Left cardiac atrium (tissue), 4 donors: ENCODE measurements at regions not wholly inside any gene's neighbourhood (a gene's known extent, or its start where the extent isn't known, plus 50 kb on each side); places are given as distances from the start of the nearest gene placed in this dataset.

ENCODE experiments used
- ATAC-seq, 2 donors: fragments of 200-7000 bp; cut with Tn5 transposase; one replicate each; pipeline ENCODE4 v1.9.1; 2020; ENCODE audit warnings: mild to moderate bottlenecking in 2 of 2, moderate library complexity in 2 of 2
- DNase-seq: peaks from one replicate; pipeline ENCODE4 v3.0.0-alpha.2; 2020
- intact Hi-C, 2 donors: fragments of 100-400 bp; cut with DNase I; formaldehyde crosslinking; loops; one replicate each; pipeline versions ENCODE4 v1.14.1 to v1.15.1; 2022 to 2023
- donor health status: DM: no; HTN: yes; CAD: no.
- donor health status: DM: no; HTN: yes; CAD: no; lungs with severe emphysema.
- donor health status: DM: yes; HTN: yes; CAD: no.
- donor health status: Dilated cardiomyopathy.

DNA sequence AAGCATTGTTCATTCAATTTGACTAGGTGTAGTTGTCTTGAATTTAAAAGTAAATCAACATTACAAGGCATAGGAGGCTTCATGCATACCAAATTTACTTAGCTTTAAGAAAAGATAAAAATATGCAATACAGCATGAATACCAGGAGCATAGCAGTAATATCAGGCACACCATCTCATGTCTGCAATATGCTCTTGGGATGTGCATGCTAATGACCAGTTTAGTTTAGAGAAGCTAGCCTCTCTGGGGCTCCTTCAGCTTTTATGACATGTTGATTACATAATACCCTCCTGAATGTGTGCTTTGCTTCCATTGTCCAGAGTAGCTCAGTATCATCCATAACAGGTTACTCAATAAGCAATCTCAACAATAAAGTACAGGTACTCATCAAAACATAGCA lies 497.2 kb downstream of the FLRT2 start:
- no peak for ATAC-seq
- intact Hi-C loops, result no loop called here
- no peak for DNase-seq

DNA sequence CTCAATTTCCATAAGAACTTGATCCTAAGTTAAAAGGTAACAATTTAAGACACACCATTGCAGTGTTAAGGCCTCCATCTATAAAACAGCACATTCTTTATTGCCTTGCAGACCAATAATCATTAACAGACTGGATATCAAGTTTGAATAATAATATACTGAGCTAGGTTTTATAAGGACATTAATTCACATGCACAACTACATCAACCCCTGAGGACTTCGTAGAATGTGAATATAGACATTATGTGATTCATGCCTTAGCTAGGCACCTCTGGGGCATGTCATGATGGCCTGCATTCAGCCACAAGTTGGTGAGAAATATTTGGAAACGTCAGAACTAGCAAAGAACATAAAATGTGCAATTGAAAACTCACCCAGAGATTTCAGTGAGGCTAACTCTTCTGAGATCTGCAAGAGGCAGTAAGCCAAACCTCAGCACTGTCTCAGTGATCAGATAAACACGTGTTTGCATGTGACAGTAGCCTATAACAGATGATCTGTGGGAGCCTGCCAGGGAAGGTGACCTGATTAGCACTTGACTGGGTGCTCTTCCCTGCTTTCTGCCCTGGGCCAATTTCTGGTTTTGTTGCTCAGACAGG lies 492.2 kb downstream of the FLRT2 start:
- no peak for ATAC-seq
- DNase-seq, result no peak
- intact Hi-C loops, result no loop called here

DNA sequence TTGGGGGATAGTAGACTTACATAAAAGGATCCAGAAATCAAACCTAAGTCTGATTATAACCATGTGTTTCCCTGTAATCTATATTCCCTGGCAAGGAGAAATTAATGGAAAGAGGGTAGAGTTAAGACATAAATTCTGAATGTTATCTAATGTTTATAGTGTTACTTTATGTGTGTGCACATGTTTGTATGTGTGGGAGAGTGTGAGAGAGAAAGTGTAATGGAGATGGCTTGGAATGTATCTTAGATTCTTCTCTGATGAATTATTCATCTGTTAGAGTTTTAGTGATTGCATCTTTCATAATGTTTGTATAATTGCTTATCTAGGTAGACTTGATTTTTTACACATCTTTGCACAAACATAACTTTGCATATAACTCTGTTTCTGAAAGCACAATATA lies 490.9 kb downstream of the FLRT2 start:
- intact Hi-C loops, result no loop called here
- DNase-seq, result no peak
- no peak for ATAC-seq

DNA sequence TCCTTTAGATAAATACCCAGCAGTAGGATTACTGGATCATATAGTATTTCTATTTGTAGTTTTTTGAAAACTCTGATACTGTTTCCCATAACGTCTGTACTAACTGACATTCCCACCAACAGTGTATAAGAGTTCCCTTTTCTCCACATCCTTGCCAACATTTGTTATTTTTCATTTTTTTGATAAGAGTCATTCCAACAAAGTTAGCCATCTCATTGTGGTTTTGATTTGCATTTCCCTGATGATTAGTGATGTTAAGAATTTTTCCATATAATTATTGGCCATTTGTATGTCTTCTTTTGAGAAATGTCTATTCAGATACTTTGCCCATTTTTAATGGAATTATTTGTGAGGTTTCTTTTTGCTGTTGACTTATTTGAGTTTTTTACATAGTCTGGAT lies 486.0 kb downstream of the FLRT2 start:
- intact Hi-C loops, result no loop called here
- DNase-seq (no peak), ATAC-seq (no peak)

DNA sequence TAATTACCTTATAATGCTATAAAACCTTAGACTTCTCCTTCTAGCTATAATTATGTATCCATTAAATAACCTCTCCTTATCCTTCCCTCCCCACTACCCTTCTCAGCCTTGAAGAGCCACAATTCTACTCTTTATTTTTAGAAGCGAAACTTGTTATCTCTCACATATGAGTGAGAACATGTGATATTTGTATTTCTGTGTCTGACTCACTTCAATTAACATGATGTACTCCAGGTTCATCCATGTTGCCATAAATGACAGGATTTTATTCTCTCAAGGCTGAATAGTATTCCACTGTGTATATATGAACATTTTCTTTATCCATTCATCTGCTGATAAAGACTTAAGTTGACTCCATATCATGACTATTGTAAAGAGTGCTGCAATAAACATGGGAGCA lies 485.6 kb downstream of the FLRT2 start:
- ATAC-seq, result no peak
- intact Hi-C loops, result no loop called here

DNA sequence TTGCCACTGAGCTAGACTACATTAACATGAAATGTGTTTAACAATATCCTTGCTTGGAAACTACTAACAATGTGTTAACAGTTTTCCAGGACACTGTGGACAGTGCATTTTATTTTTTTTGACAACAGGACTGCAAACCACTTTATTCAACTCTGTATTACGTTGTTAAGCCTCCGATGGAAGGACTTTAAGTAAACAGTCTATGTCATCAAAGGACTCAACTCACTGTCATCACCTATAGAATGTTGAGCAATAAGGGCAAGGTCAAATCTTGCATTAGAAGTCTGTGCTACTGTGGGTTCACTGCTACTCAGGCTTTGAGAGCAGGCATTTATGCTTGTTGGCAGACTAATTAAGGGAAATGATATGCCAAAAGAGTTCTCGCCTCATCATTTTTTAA lies 483.7 kb downstream of the FLRT2 start:
- ATAC-seq (no peak), DNase-seq (no peak)
- intact Hi-C loops, result no loop called here

More for the DNA sequence above, 485.6 kb downstream of the FLRT2 start:
- DNase-seq, result no peak

DNA sequence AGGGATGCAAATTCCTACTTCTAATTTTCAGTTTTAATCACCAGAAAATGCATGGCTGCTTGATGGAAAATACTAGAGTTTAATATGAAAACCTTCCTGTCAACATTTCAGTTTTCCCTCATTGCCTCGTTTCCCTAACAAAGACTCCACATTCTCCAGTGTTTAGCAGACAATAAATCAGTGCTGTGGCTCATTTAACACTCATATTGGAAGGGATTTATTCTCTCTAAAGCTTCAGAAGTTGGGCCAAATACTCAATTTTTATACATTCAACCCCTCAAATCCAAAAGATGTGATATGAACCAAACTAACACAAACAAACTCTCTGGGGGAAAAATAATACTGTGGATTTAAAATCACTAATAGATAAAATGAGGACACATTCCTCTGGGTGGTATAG lies 482.5 kb downstream of the FLRT2 start:
- ATAC-seq, result no peak
- no peak for DNase-seq
- intact Hi-C loops, result no loop called here

DNA sequence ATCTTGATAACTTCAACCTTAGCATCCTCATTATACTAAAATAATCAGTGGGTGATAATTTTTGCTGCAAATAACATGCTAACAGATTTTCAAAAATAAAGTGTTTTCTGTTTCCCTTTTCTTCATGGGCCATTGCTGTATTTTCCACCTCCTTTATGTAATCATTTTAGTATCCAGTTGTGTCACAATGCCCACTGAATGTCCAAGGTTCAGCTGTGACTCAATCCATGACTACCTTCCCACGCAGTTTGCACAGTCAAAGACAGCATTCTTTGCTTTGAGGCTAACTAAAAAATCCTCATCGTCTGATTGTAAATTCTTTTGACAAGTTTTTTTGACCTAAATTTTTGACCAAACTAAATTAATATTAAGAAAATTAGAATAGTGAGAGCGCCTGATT lies 474.1 kb downstream of the FLRT2 start:
- intact Hi-C loops, result no loop called here
- no peak for DNase-seq
- no peak for ATAC-seq

DNA sequence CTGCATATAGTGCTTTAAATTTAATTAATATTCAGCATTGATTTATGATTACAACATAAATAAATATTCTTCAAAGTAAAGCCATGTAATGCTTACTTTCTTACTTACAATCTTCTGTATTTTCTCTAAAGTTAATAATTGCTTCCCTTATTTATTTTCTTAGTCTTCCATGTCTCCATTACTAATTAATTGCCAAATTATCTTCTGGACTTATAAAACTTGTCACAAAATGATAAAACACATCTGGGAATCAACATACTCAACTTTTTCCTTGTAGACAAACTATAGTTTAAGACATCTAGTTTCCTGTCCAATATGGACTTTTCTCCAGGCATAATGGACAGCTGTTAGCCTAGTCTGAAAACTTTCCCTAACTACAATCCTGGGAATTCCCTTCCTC lies 466.6 kb downstream of the FLRT2 start:
- intact Hi-C loops, result no loop called here
- no peak for ATAC-seq
- no peak for DNase-seq

DNA sequence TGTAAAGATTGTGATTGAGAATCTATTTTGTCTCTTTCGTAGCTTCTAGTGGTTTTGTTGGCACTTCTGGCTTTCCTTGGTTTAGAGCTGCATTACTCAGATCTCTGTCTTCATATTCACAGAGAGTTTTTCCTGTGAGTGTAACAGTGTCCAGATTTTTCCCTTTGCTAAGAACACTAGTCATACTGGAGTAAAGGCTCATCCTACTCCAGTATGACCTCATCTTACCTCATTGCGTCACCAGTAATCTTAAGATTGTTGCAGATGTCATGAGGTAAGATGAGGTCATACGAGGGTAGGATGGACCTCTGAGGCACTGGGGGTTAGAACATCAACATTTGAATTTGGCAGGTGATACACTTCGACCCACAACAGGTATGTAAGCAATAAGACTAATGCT lies 461.2 kb downstream of the FLRT2 start:
- DNase-seq, result no peak
- no peak for ATAC-seq
- intact Hi-C loops, result no loop called here

DNA sequence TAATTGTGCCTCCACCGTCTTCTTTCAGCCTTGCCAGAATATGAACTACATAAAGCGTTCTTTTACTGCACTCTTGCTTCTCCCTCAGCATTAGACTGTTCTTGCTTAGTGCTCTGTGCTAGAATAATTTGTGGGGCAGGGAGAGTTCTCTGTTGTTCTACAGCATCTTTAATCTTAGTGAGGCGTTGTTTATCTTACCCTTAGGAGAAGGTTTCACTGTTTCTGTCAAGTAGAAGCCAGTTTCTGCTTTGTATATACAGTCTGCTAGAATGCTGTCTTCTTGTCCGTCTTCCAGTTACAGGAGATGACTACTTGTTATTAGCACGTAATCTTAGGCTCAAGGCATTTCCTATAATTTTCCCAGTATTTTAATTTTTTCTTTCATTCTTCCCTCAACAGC lies 458.0 kb downstream of the FLRT2 start:
- intact Hi-C loops, result no loop called here
- ATAC-seq (no peak), DNase-seq (no peak)

DNA sequence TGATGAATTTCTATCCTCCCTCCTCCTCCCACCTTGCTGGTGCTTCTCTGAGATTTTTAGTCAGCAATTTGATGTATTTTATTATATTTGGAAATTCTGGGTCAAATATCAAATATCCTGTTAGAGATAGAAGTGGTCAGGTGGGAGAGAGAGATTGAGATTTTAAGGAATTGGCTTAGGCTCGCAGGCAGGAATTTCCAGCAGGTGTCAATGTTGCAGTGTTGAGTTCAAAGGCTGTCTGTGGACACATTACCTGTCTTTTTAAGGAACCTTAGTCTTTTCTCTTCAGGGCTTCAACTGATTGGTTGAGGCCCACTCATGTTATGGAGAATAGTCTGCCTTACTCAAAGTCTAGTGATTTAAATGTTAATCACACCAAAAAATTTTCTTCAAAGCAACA lies 457.3 kb downstream of the FLRT2 start:
- DNase-seq (no peak), ATAC-seq (no peak)
- intact Hi-C loops, result no loop called here

DNA sequence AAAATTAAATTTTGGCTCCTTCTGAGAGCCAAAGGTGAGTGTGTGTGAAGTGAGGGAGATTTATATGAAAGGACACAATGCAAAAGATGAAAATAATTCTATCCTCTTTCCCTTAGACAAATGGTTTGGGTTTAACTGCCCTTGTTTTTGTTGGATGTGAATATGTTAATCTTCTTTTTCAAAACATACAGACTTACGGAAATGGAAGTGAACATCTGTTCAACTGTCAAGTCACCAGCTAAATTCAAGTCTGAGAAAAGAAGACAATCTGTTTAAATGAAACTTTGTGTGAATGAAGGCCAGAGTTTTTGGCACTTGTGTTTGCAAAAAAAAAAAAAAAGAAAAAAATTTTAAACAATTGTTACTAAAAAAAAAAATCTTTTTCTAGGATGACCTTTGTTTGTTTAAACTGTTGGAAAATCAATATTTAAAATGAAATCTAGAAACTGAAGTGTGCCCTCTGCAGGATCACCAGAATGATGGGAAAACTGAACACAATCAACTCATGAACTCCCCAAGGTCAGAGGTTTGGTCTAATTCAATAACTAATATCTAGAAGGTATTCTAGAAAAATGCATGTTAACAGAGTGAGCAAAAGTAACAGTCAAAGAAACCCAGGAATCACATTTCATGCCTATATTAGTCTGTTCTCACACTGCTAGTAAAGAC lies 448.8 kb downstream of the FLRT2 start:
- ATAC-seq, result no peak
- DNase-seq, result no peak
- intact Hi-C loops, result no loop called here

DNA sequence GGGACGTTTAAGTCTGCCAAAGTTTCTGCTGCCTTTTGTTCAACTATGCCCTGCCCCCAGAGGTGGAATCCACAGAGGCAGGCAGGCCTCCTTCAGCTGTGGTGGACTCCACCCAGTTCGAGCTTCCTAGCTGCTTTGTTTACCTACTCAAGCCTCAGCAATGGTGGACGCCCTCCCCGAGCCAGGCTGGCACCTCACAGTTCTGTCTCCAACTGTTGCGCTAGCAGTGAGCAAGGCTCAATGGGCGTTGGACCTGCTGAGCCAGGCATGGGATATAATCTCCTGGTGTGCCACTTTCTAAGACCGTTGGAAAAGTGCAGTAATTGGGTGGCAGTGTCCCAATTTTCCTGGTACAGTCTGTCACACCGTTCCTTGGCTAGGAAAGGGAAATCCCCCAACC lies 444.7 kb downstream of the FLRT2 start:
- no peak for DNase-seq
- intact Hi-C loops, result no loop called here
- no peak for ATAC-seq

DNA sequence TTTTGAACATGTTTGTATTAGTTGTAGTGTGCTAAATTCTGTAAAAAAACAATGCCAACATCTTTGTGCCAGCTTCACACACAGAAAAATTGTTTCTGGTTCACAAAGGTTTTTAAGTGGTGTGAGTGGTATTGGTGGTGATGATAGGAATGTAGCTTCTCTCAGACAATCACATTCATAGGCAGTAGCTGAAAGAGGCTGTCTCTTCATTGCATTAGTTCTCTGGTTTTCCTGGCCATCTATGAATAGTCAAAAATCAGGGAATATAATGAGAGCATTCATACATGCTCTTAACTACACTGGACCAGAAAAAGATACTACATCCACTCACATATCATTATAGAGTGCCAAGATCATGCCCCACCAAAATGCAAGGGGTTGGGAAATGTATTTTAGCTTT lies 433.5 kb downstream of the FLRT2 start:
- ATAC-seq, result no peak
- intact Hi-C loops, result no loop called here
- DNase-seq, result no peak

DNA sequence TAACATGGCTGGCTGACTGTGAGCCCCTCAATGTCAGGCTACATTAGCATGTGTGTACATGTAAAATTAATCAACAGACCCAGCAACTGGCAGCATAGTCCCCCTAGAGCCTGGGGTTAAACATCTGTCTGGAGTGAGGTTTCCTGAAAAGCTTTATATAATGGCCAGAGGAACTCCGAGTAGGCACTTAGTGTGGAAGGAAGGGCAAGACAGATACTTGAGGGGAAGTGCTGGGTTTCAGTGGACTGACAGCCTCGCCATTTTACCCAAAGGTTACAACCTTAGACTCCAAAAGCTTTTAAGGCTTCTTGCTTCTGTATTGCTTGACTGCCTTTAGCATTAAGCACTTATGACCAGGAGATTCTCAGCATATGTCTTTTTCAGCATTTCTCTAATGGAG lies 430.8 kb downstream of the FLRT2 start:
- intact Hi-C loops, result no loop called here
- ATAC-seq, result no peak
- DNase-seq, result no peak

DNA sequence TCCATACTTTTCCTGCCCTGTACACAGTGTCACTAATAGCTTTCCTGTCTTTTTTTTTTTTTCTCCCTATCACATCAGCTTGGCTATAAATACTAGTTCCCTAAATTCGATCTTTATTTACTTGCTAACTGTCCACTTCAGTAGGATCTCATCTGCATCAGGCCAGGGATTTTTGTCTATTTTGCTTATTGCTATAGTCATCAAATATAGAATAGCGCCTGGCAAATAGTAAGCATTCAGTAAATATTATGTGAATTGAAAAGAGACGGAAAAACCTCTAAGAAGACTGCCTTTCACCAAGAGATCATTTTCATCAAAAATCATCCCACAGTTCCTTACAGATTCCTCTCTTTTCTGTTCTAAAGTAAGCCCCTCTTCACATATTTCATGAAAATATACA lies 429.1 kb downstream of the FLRT2 start:
- intact Hi-C loops, result no loop called here
- DNase-seq (no peak), ATAC-seq (no peak)

DNA sequence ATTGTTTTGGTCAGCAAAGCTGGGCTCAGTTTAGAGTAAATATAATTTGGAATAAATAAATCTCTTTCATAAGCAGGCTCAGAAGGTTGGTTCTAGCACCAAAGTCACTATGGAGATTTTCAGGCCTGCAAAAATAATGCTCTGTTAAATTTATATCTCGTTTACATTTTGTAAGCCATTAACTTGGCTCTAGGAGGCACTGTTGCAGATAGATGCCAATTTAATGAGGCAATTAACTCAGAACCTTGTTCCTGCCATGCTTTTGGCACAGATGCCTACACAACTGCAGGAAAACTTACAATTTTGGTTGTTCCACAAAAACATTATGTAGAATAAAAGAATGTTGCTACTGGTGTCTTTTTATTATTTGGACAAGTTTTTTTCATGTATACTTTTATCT lies 428.1 kb downstream of the FLRT2 start:
- ATAC-seq (no peak), DNase-seq (no peak)
- intact Hi-C loops, result no loop called here

DNA sequence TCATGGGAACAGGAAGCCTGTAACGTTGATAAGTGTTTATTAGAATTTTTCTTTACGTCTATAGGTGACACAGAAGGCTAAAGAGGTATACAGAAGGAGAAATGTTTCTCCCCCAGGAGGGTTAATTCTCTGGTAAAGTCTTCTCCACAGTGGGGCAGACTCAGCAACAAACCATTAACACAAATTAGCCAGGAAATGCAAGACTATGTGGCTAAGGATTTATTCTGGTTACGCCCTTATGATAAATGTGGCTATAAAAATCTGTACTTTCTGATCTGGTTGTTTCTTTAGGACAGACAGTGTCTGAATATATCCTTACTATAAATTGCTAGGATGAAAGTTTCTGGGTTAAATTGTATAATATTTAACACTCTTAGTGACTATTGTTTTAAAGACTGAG lies 423.3 kb downstream of the FLRT2 start:
- ATAC-seq (no peak), DNase-seq (no peak)
- intact Hi-C loops, result no loop called here

DNA sequence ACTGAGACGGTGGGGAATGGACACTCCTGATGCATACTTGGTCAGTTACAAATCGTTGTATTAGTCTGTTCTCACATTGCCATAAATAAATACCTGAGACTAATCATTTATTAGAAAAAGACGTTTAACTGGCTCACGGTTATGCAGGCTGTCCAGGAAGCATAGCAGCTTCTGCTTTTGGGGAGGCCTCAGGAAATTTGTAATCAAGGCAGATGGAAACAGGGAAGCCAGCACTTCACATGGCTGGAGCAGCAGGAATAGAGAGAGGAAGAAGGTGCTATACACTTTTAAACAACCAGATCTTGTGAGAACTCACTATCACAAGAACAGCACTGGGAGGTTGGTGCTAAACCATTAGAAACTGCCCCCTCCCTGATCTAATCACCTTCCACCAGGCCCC lies 418.2 kb downstream of the FLRT2 start:
- intact Hi-C loops, result no loop called here
- ATAC-seq (no peak), DNase-seq (no peak)

DNA sequence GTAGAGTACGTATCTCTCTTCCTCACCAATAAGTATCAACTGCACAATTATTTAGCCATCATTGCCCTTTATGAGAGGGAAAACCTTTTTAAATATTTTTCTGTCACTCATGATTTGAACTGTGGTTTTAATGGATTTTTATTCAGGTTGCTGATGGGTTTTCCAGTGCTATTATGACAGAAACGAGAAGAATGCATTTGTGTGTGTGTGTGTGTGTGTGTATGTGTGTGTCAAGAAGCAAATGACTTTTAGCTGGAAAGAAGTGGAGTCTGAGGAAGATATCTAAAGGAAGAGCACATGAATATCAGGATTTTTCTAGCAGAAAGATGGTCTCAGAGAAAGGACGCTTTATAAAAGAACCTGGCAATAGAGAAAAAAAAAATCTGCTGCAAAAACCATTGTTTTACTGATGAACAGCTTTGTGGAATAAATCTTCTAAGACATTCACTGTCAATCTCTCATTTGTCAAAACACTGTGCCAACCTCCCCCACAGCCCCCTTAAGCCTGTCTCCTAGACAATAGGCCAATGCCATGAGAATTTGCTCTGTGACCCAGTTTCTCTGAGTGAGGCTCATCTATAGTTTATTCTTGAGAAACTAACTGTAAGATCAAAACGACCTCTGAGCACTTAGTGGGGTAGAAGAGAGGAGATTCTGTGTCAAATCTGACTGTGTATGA lies 417.7 kb downstream of the FLRT2 start:
- DNase-seq (no peak), ATAC-seq (no peak)
- intact Hi-C loops, result no loop called here
